DND-41 (cell line): ENCODE measurements at regions not wholly inside any gene's neighbourhood (a gene's known extent, or its start where the extent isn't known, plus 50 kb on each side); places are given as distances from the start of the nearest gene placed in this dataset.

Experiments used
- EZH2 ChIP-seq: IDR thresholded peaks from 3 replicates; pipeline ENCODE4 v1.6.1; 2012; ENCODE audit warnings: borderline replicate concordance, low read depth, mild to moderate bottlenecking, moderate library complexity, low read length, inconsistent platforms; ENCODE audit not compliant: severe bottlenecking
- TF ChIP-seq, protein P1 (sequence below): IDR thresholded peaks from 2 replicates; pipeline ENCODE4 v1.5.1; 2012; ENCODE audit warnings: borderline replicate concordance, low read length, moderate library complexity, mild to moderate bottlenecking; ENCODE audit not compliant: poor library complexity, severe bottlenecking; ENCODE audit errors: extremely low read depth

- TF ChIP-seq, protein P1, sequence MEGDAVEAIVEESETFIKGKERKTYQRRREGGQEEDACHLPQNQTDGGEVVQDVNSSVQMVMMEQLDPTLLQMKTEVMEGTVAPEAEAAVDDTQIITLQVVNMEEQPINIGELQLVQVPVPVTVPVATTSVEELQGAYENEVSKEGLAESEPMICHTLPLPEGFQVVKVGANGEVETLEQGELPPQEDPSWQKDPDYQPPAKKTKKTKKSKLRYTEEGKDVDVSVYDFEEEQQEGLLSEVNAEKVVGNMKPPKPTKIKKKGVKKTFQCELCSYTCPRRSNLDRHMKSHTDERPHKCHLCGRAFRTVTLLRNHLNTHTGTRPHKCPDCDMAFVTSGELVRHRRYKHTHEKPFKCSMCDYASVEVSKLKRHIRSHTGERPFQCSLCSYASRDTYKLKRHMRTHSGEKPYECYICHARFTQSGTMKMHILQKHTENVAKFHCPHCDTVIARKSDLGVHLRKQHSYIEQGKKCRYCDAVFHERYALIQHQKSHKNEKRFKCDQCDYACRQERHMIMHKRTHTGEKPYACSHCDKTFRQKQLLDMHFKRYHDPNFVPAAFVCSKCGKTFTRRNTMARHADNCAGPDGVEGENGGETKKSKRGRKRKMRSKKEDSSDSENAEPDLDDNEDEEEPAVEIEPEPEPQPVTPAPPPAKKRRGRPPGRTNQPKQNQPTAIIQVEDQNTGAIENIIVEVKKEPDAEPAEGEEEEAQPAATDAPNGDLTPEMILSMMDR = no peak
- TF ChIP-seq EZH2 = no peak
These were observed 172.7 kb downstream of the RRAGC start for GRCh38 chr1:38686927-38687255.
